ENCODE measurements at regions not wholly inside any gene's neighbourhood (a gene's known extent, or its start where the extent isn't known, plus 50 kb on each side); places are given as distances from the start of the nearest gene placed in this dataset.

GRCh38 chr3:116767726-116768125, 58.1 kb downstream of the TUSC7 start:
- DNase-seq, result no peak

GRCh38 chr3:116770815-116771450, 61.4 kb downstream of the TUSC7 start:
- DNase-seq, result peak; percentile 63

GRCh38 chr3:116776880-116777785, 67.6 kb downstream of the TUSC7 start:
- no peak for DNase-seq

DNA sequence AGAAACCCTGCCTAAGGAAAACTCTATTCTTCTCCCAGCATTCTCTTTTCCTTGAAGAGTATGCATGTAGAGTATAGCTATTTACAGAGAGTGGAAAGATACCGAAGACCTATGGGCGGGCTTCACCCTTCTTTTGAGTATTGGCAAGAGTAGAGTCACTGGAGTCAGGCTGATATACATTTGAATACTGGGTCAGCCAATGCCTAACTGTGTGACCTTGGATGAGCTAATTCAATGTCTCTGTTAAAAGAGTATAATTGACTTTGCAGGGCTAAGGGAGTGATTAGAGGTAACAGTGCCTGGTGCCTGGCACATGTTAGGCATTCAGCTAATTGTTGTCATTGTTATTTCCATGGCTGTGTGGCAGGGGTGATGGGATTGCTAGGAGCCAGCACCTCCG, 75.6 kb downstream of the TUSC7 start:
- no peak for DNase-seq

DNA sequence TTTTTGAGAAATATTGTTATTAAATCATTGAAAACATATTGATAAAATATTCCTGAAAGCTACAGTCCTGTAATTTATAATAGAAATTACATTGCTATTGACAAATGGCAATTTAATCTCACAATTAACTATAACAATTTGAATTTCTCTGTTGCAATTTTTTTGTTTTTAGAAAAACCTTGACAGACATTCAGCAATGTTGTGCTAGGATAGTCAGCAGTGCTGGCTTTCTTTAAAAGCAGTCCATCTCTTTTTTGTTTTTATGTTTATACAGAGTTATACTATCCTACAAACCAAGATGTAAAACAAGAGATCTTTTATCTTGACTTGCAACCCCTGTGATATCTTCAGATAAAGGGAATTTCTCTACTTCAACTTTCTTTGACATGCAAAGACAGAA, 93.1 kb downstream of the TUSC7 start:
- DNase-seq, result no peak

GRCh38 chr3:116806351-116806750, 96.8 kb downstream of the TUSC7 start:
- DNase-seq, result no peak

DNA sequence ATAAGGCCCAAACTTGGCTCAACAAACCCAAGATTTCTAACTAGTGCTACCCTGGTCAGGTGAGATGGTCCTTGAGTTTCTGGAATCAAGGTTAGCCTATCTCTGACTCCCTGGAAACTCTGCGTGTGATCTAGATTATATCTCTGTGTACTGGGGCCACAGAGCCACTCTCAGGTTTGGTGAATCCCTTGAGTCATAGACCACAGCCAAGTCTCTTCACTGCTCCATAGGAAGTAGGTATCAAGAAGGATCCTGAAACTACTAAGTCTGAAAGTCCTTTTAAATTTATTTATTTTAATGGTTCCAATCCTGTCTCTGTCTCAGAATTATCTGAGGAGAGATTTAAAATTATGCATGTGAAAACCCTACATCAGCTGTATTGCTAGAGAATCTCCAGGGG, 99.1 kb downstream of the TUSC7 start:
- no peak for DNase-seq

GRCh38 chr3:116809208-116809607, 99.6 kb downstream of the TUSC7 start:
- DNase-seq, result no peak

- DNase-seq, result no peak
Observed at GRCh38 chr3:116811754-116812153, 102.2 kb downstream of the TUSC7 start.

DNA sequence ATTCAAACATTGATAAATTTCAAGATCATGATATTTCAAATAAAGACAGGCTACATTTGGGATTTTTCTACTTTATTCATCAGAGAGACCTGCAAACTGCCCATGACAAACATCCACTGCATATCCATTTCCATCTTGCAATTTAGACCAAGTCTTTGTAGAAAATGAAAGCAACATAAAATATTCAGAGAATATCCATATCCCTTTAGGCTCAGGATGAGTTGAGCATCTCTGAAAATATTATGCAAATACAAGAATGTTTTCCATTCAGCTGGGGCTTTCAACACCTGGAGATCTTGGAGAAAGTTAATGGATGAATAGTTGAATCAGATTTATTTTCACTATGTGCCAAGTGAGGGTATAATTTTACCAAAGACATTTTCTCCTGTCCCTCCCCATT, 103.4 kb downstream of the TUSC7 start:
- no peak for DNase-seq

DNA sequence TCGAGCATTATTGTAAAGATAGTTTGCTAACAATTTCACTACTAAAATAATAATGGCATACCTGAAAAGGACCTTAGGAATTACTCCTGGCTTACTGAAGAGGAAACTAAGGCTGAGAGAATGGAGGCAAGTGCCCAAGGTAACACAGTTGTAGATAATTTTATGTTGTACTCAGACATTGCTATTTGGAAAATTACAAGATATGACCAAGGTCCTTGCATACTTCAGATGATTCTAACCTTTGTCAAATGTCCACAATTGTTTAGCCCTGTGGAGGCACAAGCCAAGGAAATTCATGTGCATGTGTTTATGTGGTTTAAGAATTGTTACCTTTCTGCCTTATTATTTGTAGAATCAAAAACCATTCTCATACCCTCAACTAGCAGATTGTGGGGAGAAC, 105.7 kb downstream of the TUSC7 start:
- DNase-seq, result no peak

DNA sequence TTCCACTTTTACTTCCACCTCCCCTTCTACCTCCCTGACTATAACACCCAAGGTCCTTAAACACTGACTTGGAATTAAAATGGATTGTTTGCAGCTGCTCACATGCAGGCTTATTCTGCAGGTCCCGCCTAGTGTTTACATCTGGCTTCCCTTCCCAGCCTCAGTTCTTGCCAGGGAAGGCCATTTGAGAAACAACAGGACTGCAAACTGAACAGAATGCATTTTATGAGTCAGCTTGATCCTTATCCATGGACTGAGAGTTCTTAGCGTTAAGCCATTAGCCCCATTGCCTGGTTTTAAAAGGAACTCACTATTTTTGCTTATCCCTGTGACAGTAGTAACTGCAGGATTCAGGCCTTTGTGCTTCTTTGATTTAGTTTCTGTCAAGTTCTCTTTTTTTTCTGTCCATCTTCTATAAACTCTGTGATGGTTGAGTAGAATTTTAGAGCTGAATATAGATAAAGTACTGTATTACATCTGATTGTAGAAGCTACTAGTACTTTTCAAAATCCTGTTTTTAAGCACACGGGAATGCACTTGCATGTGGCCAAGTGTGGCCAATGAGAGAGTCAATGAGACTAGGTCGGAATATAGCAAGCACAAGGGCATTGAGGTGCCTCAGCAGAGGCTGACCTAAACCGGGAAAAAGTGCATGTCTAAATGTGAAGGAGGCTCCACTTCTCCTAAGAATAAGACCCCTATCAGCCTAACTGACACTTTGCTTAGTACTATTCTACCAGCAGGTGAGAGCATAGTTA, 106.4 kb downstream of the TUSC7 start:
- no peak for DNase-seq

GRCh38 chr3:116821371-116821770, 111.8 kb downstream of the TUSC7 start:
- no peak for DNase-seq

DNA sequence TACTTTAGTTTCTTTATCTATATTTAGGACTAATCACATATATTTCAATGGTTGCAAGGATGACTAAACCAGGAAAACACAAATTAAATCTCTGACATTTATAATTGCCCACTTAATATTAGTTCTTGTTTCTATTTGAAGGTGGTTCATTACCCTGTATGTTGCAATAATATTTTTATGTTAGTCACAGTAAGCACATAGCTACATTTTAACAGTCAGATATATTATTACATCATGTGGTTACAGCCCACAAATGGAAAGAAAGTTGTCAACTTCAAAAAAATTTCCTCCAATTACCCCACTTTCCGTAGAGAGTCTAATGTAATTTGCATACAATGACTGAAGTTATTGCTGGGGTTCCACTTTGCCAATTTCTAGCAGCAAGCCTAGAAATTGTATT, 114.6 kb downstream of the TUSC7 start:
- DNase-seq, result no peak

DNA sequence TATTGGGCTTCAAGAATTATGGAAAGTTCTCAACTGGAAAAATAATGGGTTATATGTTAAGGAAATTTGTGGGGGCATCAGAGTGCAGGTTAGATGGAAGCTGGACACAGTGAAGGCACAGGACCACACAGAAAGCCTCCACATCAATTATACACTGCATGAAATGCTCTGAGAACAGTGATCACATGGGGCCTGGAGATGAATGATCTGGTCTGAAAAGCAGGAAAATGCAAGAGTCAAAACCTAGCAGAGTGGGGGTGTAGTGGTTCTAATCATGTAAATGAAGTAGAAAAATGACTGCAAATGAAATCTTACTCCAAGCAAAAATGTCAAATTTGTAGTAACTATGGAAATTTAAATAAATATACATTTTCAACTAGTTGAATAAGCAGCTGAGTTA, 123.6 kb downstream of the TUSC7 start:
- DNase-seq, result no peak

GRCh38 chr3:116834816-116835215, 125.2 kb downstream of the TUSC7 start:
- DNase-seq, result no peak

DNA sequence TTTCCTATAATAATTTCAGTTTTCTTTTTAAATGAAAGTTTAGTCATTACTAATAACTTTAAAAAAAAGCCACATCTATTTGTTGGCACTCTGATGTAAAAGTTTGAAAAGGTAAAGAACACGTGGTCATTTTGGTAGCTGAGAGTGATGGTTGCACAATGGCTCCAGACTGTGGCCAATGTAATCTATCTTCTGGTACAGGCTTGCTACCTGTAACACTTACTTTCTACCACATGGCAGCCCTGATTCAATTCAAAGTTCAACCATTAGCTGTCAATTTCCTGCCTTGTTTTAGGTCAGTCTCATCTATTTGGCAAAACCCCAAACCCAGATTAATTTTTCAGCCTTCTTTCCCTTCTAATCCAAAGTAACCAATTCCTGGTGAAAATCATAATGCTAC, 126.1 kb downstream of the TUSC7 start:
- DNase-seq, result no peak

GRCh38 chr3:116836286-116836685, 126.7 kb downstream of the TUSC7 start:
- no peak for DNase-seq

DNA sequence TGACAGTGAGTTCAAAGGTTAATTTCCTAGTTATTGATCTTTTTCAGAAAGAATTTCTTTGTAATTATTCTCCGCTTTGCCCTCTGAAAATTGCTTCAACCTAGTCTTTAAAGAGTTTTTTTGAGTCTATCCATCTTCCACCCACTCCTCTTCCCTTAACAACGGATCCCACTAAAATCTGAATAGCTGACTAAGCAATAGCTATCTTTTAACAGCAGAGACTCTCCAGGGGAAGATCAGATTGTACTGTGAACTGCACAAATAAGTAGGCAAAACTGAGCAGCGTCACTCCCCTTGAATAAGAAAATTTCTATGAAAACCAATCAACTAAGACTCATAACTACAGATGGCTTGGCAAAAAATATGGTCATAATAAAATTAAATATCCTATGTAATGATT, 127.9 kb downstream of the TUSC7 start:
- no peak for DNase-seq

DNA sequence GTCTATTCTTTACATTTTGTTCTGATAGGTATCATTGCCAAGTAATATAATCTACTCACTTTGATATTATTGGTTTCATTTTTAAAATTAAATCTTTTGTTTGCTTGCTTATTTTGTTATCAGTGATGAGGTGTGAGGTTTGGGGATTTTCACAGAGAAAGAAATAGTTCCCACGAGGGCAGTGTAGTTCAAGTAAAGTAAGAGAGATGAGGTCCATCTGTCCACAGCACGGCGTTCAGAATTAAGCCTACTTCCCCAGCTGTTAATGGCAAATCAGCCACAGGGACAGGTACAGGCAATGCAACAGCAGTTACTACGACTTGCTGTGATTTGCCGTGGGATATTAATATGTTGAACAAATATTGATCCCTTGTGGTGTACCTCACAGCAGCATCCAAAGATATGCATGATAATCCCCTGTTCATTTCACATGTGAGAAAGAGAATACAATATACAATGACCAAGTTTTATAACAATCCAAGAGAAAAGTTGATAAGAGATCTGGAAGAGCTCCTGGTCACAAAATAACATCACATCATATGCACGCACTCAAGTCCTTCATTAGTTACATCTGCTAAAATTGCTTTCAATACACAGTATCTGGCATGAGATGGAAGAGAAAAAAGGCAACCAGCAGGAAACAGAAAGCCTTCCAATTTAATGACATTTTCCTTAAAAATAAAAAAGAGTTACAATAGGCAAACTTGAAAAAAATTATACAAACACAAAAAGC, 131.6 kb downstream of the TUSC7 start:
- no peak for DNase-seq

DNA sequence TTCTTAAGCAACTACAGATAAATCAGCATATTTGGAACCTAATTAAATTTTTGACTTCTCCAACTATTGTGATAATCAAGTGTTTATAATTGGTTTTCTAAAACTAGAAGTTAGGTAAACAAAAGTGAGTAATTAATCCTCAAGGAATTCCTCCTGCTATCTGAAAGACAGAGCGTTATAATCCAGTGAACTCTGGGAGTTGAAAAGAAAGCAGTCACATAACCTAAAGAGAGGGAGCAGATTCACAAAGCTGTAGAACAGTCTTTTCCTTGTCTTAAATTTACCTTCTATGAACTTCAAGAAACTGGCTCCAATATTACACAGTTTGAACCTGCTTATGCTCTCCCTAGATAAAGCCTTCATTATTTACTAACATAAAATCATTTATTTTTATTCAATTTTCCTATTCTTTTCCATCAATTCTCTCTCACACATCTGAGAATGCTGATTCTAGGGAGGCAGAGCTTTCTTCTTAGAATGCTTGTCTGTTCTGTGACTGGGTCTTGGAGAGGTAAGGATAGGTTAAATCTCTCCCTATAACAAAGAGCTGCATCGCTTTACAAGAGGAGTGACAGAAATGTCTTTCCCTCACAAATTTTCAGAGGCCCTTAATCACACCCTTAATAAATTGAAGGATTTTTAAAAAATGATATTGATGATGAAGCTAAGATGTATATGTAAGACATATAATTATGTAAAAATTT, 132.8 kb downstream of the TUSC7 start:
- no peak for DNase-seq

Measured in occipital lobe (tissue), 1 donor.